ENCODE measurements at regions not wholly inside any gene's neighbourhood (a gene's known extent, or its start where the extent isn't known, plus 50 kb on each side); places are given as distances from the start of the nearest gene placed in this dataset.
"Not testable (repeated sequence)": the region's sequence is repeated elsewhere in the genome, so short reads cannot be mapped to it uniquely, and the experiment has no call there.

DNA sequence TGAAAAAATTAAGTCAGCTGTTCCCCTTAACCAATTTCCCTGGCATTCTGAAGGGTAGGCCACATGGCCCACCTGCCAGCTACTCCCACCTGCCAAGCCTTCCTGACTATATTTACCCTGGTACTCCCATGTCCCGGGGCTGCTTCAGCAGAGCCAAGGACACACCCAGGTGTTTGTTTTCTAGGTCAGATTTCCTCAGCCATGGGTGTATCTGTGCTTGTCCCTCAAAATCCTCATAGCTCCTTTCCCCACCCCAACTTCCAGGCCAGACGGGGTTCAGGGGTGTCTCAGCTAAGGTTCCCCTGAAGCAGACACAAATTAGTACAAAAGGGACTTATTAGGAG, 139.4 kb upstream of the CDYL start:
- Histone ChIP-seq H3K36me3 (replicated peaks in 1 of 2; ENCODE audit: insufficient read depth in 1 of 2, low read depth in 2 of 2) (no peaks in the 10 kb centered on the region), H3K27ac (no peak overlapping the region), H3K9me3 (no peaks in the 10 kb centered on the region), H3K4me1 (no peaks in the 10 kb centered on the region), H3K4me3 (no peak overlapping the region), H3K27me3 (no peaks in the 10 kb centered on the region)
- ATAC-seq (no peak), DNase-seq (no peak)
- WGBS, 2 donors, result 30 to 43% methylated on average over 2 of the region's 2 CpGs
- intact Hi-C loops (cut with DNase I), result no loop called here
- TF ChIP-seq, protein P1, sequence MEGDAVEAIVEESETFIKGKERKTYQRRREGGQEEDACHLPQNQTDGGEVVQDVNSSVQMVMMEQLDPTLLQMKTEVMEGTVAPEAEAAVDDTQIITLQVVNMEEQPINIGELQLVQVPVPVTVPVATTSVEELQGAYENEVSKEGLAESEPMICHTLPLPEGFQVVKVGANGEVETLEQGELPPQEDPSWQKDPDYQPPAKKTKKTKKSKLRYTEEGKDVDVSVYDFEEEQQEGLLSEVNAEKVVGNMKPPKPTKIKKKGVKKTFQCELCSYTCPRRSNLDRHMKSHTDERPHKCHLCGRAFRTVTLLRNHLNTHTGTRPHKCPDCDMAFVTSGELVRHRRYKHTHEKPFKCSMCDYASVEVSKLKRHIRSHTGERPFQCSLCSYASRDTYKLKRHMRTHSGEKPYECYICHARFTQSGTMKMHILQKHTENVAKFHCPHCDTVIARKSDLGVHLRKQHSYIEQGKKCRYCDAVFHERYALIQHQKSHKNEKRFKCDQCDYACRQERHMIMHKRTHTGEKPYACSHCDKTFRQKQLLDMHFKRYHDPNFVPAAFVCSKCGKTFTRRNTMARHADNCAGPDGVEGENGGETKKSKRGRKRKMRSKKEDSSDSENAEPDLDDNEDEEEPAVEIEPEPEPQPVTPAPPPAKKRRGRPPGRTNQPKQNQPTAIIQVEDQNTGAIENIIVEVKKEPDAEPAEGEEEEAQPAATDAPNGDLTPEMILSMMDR (IDR thresholded peaks at IDR 0.05), result no peak

DNA sequence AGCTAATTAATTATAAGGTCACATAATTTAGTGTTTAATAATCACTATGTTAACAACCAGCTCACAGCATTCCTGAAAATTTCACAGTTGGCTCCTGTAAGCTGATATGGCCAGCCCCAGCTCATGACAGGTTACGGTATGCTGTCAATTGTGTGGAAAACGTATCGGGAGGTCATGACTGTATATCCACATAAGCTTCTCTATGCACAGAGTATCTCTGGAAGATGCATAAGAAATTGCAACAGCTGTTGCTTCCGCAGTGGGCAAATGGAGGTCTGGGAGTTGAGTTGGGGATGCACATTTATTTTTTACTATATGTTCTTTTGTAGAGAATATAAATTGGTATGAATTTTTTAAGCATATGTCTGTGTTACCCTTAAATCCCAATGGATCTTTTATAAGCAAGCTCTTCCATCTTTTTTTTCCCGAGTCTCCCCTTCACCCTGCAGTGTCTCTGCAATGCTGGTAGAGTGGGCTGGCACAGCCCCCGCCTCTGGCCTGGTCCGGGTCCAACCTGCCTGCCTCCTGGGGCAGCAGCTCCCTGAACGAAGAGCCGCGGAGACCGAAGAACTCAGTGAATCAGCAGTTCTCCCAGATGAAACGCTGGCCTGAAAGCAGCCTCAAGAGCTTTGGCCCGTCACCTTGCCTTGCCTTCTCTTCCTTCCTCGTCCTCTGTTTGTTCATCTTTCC, 139.9 kb upstream of the CDYL start:
- no peak for DNase-seq
- H3K4me1 ChIP-seq, result no peaks in the 10 kb centered on the region
- no peak overlapping the region for H3K4me3 ChIP-seq
- intact Hi-C loops (cut with DNase I), result no loop called here
- H3K27ac ChIP-seq, result no peak overlapping the region
- TF ChIP-seq, protein P1 (IDR thresholded peaks at IDR 0.05), result no peak
- no peak for TF ChIP-seq POLR2A (IDR thresholded peaks at IDR 0.05)
- ATAC-seq, result no peak
- H3K27me3 ChIP-seq, result no peaks in the 10 kb centered on the region
- H3K36me3 ChIP-seq (replicated peaks in 1 of 2; ENCODE audit: insufficient read depth in 1 of 2, low read depth in 2 of 2), result no peaks in the 10 kb centered on the region
- no peaks in the 10 kb centered on the region for H3K9me3 ChIP-seq
- WGBS, 2 donors, result 66 to 78% methylated on average over 14 of the region's 14 CpGs

DNA sequence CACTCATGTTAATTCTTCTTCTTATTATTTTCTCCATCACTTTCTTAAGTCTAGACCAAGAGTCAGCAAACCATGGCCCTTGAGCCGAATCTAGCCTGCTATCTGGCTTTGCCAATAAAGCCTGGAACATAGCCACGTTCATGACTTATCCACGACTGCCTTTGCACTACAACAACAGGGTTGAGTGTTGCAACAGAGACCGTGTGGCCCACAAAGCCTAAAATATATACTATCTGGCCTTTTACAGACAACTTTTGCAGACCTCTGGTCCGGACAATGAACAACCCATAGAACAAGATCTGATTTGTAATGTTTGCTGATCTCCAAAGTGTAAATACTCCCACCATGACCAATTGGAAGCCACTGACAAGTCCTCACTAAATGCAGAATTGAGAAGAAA, 140.5 kb upstream of the CDYL start:
- Histone ChIP-seq H3K36me3 (replicated peaks in 1 of 2; ENCODE audit: insufficient read depth in 1 of 2, low read depth in 2 of 2) (no peaks in the 10 kb centered on the region), H3K9me3 (peaks cover 0 to 4% (median 0%) of the 10 kb centered on the region in 3 donors), H3K27ac (no peak overlapping the region), H3K27me3 (no peaks in the 10 kb centered on the region), H3K4me1 (no peaks in the 10 kb centered on the region), H3K4me3 (no peak overlapping the region)
- DNase-seq, result no peak
- WGBS, 2 donors, result 43 to 52% methylated on average over 5 of the region's 5 CpGs
- intact Hi-C loops (cut with DNase I), result no loop called here
- no peak for ATAC-seq
- TF ChIP-seq, protein P1 (IDR thresholded peaks at IDR 0.05), result no peak
- no peak for TF ChIP-seq POLR2A (IDR thresholded peaks at IDR 0.05)

DNA sequence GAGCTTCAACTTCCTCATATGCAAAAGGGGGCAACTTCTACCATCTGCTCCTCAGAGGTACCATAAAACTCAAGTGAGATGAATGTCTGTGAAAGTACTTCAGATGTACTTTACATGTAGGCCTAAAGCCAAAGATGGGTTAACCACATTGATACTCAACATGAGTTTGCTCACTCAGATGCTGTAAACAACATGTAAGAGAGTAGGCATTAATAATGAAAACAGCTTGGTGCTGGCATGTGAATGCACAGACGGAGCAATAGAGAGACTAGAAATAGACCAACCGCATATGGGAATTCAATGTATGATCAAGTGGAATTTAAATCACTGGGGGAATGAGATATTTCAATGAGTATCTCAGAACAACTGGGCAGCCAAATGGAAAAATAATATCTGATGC, 143.8 kb upstream of the CDYL start:
- H3K4me1 ChIP-seq, result no peaks in the 10 kb centered on the region
- H3K36me3 ChIP-seq (replicated peaks in 1 of 2; ENCODE audit: insufficient read depth in 1 of 2, low read depth in 2 of 2), result no peaks in the 10 kb centered on the region
- peaks cover 0 to 5% (median 0%) of the 10 kb centered on the region in 3 donors for H3K9me3 ChIP-seq
- no peak overlapping the region for H3K27ac ChIP-seq
- WGBS, 2 donors, result 72 to 79% methylated on average over 2 of the region's 2 CpGs
- H3K27me3 ChIP-seq, result no peaks in the 10 kb centered on the region
- DNase-seq, result no peak
- TF ChIP-seq, protein P1 (IDR thresholded peaks at IDR 0.05), result no peak
- TF ChIP-seq POLR2A (IDR thresholded peaks at IDR 0.05), result no peak
- ATAC-seq, result no peak
- intact Hi-C loops (cut with DNase I), result no loop called here
- H3K4me3 ChIP-seq, result no peak overlapping the region

DNA sequence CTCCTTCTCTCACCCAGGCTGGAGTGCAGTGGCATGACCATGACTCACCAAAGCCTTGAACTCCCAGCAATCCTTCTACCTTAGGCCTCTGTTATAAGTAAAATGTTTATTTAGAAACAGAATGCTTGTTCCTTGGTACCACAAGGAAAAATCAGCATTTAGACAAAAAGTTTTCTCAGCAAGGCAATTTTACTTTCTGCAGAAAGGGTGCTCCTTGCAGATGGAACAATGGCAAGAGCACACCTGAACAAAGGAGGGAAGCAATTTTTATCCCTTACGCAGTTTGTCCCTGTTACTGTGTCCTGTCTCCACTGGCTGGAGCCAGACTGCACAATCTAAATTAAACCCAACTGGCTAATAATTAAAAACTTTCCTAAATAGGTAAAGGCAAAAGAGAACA, 146.4 kb upstream of the CDYL start:
- H3K36me3 ChIP-seq (replicated peaks in 1 of 2; ENCODE audit: insufficient read depth in 1 of 2, low read depth in 2 of 2); intact Hi-C loops (cut with DNase I); H3K4me1 ChIP-seq; H3K4me3 ChIP-seq; H3K9me3 ChIP-seq; ATAC-seq; H3K27me3 ChIP-seq; DNase-seq; H3K27ac ChIP-seq: not testable (repeated sequence)
- WGBS, 2 donors, result 84 to 89% methylated on average over 1 of the region's 1 CpG

Measured in body of pancreas (tissue), 4 donors.